Stimulated activated CD4-positive, alpha-beta T cell treated with anti-CD3 and anti-CD28 coated beads, TNF-alpha, amount 100 ng/mL, for 48 hours (primary cell): ENCODE measurements at regions not wholly inside any gene's neighbourhood (a gene's known extent, or its start where the extent isn't known, plus 50 kb on each side); places are given as distances from the start of the nearest gene placed in this dataset.
"Not testable (repeated sequence)": the region's sequence is repeated elsewhere in the genome, so short reads cannot be mapped to it uniquely, and the experiment has no call there.

Experiments used
- DNase-seq, 3 donors: peaks; one replicate each; pipeline ENCODE4 v3.0.0-alpha.2; 2020; ENCODE audit warnings: low read depth in 3 of 3

DNA sequence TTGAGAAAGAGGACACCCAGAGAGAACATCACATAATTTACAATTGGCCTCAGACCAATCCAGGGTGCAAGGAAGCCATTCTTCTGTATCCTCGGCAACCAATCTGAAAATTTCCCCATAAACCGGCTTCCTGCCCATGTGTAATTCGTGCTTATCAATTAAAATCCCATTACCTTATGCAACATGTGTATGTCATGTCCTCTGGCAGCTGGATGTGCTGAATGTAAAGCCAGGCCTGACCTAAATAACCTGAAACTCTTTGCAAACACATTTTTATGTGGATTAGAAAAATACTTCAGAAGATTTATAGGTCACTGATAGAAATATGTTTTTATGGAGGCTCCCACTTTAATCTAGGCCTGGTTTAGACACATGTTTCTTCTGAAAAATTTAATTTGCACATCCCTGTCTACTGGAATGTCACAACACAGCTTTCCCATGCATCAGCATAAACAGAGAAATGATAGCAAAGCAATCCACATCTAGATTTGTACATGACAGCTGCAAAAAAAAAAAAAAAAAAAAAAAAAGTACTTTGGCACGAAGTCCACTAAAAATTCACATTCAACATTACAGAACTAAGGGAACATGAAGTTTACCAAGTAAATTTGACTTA lies 69.4 kb upstream of the SAMSN1 start:
- no peak for DNase-seq

DNA sequence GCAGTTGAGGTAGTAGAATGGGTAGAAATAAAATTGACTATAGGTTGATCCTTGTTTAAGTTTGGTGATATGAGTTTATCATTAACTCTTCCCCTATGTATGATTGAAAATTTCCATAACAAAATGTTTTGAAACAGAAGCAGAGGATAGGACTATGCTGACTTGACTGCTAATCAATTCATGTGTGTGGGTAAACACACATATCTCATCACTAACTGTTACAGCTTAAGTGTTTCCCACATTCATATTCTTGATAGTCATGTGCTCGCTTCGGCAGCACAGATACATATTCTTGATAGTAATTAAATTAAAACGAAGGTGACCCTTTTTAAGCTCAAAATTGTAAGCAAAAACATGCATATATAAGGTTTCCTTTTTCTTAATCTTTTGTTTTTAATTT lies 68.2 kb upstream of the SAMSN1 start:
- DNase-seq = no peak

DNA sequence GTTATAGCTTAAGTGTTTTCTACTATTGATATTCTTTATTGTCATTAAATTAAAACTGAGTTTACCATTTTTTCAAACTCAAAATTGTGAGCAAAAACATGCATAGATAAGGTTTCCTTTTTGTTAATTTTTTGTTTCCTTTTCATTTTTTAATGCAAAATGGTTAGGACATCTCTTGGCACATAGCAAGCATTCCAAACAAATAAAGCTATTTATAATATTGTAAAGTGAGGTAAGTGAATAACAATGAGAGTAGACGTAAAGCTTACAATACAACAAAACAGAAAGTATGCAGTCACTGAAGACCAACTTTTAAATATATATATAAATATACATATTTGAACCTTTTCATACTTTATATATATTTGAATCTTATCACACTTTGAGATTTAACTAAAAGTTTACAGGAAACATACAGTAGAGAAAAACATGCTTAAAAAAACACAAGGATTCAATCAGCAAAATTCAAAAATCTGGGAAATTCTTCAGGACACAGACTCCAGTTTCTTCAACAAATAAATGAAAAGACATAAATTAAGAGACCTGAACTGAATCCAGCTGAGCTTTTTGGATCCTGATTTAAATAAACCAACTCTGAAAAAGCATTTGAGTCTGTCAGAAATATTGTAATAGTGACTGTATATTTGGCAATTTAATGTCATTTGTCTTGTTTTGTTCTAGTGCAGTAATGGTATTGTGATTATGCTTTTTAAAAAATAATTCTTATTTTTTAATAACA lies 67.5 kb upstream of the SAMSN1 start:
- no peak for DNase-seq

DNA sequence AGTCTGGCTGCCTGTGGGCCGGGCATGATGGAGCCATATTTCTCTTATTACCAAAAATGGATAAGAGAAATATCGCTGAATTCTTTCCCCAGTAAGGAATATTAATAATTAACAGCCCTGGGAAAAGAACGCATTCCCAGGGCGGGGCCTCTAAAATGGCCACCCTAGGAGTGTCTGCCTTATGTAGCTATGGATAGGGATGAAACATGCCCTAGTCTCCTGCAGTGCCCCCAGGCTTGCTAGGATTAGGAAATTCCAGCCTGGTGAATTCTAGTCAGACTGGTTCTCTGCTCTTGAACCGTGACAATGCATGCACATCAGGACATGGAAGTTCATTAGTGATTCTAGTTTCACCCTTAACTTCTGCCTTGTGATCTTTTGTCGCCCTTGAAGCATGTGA lies 64.0 kb upstream of the SAMSN1 start:
- not testable (repeated sequence) for DNase-seq

DNA sequence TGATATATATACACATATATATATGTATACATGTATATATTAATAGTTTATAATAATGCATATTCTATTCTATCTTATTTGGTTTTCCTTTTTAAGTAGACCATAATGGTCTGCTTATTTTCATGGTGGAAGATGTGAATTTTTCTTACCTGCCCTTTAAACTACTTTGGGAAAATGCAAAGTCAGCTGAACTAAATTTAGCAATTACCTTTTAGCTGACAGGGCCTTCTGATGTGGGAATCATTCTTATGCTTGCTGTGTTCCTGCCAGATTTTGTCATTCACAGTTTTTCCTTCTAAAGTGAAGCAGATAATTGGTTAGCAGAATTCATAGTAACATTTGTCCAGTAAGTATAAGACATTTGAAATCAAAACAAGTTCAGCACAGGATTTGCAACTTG lies 63.2 kb upstream of the SAMSN1 start:
- no peak for DNase-seq

DNA sequence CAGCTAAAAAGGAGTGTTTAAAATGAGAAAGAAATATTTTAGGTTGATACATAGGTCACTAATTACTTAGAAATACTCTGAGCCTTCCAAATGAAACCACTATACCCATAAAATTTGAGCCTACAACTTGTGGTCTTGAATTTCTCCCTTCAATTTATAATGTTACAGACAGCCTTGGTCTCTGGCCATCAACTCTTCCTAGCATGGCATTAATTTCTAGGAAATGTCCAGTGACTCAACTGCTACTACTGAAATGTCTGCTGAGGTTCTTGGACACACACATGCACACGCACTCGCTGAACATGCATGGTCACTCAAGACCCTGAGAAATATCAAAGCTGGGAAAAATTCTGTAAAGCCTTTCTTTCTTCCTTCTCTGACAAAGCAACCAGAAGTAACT lies 61.1 kb upstream of the SAMSN1 start:
- DNase-seq = no peak

DNA sequence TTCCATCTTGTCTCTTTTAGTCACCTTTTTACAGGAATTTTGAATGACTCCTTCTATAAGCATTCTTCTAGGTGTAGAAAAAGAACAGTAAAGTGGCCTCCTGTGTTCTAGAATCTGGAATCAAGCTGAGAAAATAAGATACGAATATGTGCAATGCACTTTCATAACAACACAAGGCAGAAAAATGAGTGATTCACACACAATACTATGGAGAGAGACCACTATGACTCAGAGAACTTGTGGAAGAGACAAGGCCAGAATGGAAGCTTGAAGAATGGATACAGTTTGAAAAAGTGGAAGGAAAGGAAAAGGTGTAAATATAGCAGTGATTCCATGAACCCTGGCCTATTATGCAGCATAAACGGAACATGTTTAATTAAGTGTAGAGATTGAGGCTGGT lies 57.1 kb upstream of the SAMSN1 start:
- DNase-seq = no peak

DNA sequence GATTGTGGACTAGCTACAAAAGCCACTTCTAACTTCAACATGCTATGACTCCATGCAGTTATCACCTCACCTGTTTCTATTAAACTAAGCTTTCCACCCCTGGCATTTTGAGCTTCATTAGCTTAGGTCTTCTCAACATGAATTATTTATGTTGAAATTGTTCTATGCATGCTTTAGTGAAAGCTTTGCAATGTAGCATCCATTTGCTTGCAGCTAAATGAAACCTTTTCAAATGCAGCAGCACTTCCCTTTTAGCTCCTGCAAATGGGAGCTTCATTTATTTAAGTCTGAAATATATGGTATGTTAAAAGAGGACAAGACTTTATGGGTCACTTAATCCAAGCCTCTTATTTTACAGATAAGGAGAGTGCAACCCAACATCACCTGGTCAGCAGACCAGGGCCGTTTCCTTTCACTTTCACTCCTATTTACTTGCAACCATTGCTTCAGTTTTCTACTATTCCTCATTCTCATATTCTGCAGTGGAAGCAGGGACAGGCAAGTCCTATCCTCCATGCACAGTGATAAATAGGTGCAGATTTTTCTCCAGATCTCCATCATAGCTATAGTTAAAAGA lies 56.4 kb upstream of the SAMSN1 start:
- DNase-seq = no peak

DNA sequence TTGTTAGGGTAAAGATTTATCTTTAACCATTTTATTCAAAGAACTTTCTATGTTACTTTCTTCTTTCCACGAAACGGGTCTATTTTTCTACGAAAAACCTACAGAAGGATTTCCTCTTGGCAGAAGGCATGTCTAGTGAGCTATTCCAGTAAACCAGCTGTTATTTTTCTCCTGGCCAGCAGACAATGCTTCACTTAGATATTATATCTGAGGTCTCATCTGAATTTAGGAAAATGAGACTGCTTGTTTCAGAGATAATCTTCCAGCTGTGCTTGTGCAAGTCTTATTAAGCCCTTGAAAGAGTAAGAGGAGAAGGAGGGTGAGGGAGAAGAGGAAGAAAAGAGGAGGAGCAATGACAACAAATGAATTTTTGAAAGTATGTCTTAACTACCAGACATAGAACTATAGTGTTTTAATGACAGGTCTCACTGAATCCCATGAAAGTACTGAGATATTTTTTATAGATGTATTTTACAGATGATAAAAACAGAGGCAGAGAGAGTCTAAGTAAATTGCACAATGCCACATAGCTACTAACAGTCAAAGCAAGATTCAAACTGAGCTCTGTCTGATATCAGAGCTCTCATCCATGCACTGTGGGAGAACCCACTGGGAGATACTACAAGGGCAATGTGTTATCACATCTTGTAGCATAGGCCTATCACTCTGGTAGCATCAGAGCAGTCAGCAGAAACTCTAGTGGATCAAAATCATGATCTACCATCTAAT lies 54.6 kb upstream of the SAMSN1 start:
- no peak for DNase-seq

DNA sequence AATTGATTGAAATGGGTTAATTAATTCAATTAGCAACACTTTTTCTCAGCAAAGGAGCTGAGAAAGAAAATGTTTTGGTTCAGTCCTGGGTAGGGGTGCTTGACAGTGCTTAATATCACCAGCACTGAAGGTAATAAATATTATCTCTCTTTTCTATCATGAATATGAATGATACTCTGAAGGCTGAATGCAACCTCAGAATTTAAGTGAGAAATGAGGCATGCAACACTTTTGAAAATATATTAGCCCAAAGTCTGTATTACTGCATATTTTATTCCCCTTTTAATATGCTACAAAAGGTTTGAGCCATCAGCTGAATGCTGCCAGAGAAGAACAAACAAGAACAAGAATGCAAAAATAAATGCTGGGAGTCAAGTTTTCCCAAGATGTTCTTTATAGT lies 52.0 kb upstream of the SAMSN1 start:
- DNase-seq = no peak
